Stimulated activated CD8-positive, alpha-beta memory T cell treated with anti-CD3 and anti-CD28 coated beads, Interleukin-12 subunit alpha, Interleukin-12 subunit beta, amount 100 ng/mL, for 4 hours (primary cell): ENCODE measurements at regions not wholly inside any gene's neighbourhood (a gene's known extent, or its start where the extent isn't known, plus 50 kb on each side); places are given as distances from the start of the nearest gene placed in this dataset.

Experiments used
- DNase-seq: peaks from one replicate; pipeline ENCODE4 v3.0.0-alpha.2; 2020; ENCODE audit warnings: low read depth

DNA sequence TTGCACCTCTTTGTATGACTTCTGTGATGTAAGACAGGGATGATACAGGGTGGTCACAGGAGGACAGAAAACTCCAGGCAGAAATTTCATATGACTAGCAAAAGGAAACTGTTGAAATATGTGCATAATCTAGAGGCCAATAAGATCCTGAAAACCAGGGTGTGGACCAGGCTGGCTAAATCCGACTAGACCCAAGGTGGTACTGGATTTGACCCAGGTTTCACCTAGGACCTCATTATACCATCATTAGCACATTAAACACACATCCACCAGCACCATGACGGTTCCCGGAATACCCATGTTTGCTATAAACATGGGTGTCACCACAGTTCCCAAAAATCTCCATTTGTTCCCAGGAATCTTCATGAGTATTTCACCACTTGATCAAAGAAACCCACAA, 517.1 kb downstream of the ZNF608 start:
- DNase-seq: no peak

DNA sequence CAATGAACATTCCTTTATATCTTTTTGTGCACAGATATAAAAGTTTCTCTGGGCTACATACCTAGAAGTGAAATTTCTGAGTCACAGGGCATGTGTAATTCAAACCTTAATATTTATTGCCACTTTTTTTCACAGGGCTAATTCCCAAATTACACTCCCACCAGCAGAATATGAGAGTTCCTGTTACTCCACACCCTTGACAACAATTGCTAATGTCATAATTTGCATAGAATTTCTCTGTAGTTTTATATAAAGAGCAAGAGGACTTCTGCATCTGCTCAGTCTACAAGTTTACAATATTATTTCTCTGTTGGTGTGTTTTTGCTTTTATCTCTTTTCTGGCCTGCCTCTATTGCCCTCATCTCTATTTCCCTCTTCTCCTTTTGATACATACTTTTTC, 518.5 kb downstream of the ZNF608 start:
- DNase-seq: no peak

DNA sequence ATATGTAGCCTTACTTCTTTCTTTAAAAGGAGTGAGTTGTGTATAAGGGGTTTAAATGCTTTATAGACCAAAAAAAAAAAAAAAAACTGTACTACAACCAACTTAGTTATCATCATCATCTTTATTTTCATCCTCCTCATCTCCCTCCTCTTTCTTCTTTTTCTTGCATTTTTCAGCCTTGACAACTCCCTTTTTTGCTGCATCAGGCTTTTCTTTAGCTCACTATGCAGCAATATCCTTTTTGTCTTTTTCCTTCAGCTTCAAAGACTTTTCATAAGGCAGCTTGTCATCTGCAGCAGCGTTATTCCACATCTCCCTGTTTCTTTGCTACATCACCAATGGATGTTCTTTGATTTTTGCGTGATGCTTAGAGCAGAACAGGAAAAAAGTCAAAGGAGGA, 526.0 kb downstream of the ZNF608 start:
- DNase-seq: no peak

DNA sequence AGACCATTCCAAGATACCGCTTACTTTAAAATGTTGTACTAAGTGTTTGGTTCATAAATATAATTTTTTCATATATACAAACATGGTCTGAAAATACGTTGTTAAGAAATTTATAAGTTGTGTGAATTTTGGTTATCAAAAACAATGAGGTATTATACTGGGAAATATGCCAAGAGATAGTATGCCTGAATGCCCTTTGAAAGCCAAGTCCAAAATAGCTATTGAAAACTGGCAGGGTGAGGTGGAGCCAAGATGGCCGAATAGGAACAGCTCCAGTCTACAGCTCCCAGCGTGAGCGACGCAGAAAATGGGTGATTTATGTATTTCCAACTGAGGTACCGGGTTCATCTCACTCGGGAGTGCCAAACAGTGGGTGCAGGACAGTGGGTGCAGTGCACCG, 533.5 kb downstream of the ZNF608 start:
- DNase-seq: no peak

DNA sequence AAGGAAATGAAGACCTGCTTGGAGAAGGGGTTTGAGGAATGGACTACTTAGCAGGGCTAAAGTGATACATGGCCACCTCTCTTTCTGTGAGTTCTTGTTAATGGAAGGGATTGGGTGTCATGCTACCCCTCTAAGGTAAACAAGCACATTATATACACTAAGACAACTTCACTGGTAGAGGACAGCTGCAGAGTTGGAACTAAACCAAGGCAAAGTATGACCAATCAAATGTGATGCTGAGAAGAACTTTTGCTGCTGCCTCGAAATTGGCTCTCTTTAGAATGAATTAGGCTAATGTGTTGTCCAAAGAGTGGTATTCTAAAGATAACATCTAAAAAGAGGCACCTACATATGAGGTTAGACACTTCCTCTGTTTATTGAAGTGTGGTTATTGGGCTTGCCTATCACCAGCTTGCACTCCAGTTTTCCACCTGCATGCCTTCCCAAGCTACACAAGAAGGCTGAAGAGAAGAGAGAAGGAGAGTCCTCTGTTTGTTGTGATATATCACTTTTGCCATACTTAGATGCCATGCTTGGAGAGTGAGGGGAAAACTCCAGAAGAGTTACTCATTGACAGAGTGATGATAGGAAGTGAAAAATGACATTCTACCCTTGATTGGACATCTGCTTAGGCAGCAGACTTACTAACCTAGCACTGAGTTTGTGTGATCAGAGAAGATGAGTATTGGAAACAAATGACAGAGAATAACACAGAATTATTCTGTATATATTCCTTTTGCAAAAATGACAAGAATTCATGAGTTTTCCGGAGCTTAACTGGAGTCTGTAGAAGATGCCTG, 536.1 kb downstream of the ZNF608 start:
- no peak for DNase-seq

DNA sequence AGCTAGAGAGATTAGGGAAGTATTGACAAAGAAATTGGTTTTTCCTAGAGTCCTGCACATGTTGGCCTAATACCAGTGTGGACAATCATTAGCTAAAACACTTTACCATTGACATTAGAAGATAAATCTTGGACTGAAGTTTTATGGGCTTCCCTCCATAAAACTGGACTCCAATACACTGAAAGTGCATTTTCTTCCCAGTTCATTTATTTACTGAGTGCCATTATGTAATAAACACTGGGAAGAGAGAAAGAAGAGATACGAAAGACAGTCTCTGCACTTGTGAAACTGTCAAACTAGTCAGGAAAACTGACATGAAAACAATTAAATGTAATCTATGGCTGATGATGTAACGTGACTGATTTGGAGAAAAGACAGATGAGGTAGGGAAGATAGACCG, 539.3 kb downstream of the ZNF608 start:
- no peak for DNase-seq

DNA sequence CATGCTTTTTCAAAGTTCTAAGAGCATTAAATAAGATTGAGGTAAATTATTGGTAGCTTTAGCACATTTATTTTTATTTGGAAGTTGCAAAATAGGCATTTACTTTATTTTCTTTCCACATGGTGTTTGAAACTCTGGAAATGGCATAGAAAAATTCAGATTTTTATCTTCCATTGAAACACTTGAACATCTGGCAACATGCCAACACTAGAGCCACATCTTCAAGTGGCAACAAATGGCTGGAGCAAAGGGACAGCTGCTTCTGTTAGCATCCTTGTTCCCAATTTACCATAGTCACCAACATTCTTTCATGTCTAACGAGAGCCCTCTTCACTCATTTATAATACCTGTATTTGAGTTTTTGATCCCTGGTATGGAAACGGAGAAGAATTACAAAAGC, 539.9 kb downstream of the ZNF608 start:
- DNase-seq: no peak

DNA sequence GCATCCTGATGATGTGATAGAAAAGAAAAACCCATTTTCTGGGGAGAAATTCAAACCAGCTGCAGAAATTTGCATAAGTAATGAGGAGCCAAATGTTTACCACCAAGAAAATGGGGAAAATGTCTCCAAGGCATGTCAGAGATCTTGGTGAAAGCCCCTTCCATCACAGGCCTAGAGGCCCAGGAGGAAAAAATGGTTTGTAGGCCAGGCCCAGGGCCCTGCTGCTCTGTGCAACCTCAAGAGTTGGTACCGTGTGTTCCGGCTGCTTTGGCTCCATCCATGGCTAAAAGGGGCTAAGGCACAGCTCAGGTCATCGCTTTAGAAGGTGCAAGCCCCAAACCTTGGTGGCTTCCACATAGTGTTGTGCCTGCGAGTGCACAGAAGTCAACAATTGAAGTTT, 543.1 kb downstream of the ZNF608 start:
- DNase-seq: no peak

DNA sequence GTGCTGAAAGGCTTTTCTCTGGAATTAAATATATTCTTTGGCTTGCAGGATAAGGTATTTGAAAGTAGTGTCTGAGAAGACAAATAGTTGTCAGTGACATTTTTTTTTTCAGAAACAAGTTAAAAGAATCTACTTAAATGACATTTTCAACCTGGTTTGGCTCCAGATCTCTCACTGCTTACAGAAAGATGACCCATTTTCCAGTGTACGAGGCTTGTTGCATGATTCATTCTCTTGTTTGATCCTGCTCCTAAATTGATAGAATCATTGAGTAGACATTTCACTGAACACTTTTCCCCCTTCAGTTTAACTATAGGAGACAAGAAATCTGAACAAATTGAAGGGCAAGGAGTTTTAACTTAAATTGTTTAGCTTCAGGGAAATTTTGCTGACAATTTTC, 546.1 kb downstream of the ZNF608 start:
- no peak for DNase-seq

DNA sequence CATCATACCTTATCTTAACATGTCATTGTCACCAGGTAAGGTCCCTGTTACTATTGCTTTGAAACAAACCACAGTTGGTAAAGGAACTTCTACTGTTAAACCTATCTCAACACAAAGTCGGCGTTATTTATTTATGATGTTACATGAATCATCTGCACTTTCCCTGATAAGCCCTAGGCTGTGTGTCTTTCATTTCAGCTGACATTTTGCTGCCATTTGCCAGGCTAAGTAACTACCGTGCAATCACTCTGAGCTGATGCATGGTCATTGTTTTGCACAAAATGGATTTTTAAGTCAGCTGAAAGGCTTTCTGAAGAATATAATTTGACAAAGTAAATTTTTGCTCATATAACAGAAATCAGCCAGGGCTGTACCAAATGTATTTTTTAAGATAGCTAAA, 546.5 kb downstream of the ZNF608 start:
- no peak for DNase-seq

DNA sequence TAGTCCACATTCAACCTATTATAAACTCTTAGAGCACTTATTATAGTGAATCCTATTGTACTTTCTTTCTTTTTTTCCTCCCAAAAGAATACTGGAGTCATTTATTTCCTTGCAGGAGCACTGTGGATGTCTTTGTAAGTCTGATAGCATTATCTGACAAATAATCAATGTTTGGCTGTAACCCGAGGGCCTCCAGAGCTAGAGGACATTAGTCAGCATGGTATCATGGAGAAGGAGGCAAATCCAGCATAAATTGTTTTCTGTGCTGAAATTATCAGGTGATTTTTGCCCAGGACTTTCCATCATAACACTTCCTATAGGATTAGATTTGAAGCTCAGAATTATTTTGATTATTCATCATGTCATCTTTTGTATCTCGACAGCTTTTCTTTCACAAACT, 551.0 kb downstream of the ZNF608 start:
- DNase-seq: no peak

DNA sequence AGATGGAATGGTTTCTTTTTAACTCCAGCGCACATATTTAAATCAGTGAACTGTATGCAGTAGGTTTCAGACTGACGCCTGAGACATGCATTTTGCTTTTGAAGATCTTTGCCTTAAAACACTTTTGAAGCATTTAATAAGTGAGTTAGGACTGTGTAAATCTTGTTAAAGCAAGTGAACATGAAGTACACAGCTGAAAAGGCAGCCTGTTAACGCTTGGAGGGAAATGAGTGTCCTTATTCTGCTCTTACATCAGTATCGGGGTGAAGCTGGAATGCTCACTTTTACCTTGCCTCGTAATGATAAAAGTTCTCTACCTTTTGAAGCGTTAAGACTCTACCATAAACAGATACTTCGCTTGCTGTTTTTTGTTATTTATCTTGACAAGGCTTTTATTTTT, 552.2 kb downstream of the ZNF608 start:
- no peak for DNase-seq

DNA sequence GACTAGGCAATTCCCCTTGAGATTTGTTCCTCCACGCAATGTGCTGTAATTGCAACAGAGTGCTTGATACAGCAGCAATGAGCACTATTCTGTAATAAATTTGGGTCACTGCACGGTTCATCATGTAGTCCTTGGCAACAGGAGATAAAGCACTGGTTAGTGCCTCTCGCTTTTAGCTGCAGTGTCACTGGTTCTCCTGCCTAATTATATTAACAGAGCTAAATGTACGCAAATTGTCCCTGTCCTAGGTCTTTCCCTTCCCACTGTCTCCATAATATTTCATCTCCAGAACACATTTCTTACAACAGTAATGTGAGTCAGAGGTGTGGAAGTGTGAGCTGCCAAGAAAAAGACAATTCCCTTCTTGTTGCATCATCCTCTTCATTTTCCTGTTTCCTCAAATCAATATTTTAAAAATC, 553.1 kb downstream of the ZNF608 start:
- DNase-seq: no peak

DNA sequence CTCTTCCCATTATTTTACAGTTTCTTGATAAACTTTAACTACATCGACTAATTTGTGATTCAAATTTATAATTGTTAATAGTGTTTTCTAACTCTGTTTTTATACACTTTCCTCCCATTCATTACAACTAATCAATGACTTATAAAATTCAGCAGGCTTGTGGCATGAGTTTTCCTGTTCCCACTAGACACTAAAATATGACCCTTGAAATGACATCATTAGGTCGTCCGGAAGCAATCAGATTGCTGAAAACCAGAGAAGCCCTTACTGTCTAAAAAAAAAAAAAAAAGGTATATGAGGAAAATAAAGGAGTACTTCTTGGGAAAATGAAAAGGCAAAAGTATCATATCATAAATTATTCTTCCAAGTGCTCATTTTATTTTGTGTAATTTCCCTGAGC, 553.7 kb downstream of the ZNF608 start:
- no peak for DNase-seq

DNA sequence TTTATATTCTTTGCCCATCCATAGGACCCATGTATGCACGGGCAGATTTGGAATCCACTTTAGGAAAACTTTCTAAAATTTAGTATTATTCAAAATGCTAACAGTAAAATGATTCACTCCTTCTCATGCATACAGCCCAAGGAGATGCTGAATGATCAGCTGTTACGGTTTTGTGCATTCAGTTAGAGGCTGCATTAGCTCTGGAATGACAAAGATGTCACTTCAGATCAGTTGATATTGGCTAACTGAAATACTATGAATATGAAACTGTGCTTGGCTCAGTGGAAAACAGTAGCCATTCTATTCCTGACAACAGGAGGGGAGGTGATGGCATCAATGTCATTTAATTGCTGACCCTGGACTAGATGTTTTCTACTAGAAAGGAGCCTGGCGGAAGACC, 560.7 kb downstream of the ZNF608 start:
- DNase-seq: no peak

DNA sequence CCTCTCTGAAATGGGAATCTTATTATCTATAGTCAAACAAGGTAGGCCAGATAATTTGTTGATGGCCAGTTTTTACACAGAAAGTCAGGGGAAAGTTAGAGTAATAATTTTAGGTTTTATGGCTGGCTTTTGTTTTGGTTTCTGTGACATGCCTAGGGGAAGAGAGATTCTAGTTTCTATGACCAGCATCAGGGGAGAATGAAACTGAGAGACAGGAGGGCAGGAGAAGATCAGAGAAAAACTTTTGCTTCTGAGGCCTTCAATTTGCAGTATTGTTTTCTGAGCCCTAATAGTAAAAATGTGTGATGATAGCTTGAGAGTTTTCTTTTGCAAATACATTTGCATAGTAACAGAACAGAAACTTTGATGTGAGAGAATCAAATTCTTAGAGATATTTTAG, 564.3 kb downstream of the ZNF608 start:
- no peak for DNase-seq

DNA sequence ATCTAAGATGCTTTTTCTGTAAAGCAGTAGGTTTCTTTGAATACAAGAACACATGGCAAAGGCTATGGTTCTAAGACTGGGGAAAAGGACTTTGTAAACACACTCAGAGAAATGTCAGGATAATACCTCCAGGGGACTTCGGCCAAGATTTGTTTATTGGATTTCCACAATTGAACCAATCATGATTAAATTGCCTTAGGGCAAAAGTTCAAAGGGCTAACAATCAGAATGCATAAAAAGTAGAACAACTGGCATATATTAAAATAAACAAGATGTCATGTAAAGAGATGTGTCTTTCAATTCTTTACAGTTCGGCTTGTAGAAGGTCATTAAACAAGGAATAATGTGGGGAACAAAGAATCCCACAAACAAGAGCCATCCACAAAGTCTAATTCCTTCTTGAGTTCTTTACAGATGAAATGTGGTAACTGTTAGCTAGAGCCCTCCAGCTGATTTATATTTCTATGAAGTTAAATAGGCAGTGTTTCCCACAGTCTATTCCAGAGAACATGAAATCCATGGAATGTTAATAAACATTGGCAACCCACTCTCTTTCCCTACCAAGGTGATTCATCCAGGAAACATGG, 565.5 kb downstream of the ZNF608 start:
- no peak for DNase-seq

DNA sequence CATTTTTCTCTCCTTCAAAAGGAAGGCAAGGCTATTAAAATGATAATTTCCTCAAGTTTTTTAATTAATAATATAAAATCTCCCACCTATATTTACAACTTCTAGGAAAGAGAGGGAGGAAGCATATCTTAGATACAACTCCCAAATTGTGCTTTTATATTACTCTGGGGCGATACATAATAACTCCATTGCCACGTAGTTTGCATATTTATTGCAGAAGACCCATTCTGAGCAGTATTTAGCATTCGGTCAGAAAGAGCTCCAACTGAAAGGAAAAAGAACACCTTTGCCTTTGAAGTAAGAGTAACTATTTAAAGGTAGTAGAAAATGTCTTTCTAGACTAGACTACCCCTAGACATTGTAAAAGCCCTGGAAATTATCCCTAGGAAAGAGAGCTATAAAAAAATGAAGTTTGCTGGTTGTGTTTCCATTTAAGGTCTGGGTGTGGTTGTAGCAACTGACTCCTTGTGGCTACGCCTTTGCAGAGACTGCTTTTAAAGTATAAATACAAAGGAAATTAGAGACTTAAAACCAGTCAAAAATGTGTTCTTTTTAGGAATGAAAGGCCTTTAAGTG, 566.1 kb downstream of the ZNF608 start:
- DNase-seq: no peak

DNA sequence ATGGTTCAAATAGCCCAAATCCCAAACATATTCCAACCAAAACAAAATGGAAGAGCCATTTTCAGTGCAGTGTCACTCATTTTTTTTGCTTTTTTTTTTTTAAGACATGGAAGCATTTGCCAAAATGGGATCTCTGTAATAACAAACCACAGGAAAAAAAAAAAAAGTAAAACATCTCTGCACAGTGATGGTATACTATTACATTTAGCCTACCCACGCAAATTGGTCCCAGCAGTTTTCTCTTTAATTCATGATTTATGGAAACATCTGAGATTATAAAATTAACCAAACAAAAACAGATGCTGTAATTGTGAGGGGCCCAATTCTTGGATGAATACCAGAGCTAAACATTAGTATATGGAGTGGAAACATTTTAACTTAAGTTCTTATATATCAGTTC, 566.6 kb downstream of the ZNF608 start:
- DNase-seq: no peak

DNA sequence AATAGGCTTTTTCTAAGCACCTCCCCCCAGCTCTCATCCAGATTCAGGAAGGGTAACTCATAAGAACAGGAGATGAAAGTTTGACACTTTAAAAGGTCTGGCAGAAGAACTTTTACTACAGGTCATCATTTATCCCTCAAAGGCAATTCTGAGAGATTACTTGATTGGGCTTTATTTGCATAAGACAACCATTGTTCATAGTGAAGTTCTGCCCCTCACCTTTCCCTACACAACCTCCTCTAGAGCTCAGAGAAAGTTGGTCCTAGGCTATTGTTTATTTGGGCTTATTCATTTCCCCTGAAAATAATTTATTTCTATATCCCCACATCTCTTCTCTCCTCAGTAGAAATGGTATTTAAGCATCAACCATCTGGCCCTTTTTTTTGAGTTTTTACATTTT, 568.4 kb downstream of the ZNF608 start:
- DNase-seq: no peak

DNA sequence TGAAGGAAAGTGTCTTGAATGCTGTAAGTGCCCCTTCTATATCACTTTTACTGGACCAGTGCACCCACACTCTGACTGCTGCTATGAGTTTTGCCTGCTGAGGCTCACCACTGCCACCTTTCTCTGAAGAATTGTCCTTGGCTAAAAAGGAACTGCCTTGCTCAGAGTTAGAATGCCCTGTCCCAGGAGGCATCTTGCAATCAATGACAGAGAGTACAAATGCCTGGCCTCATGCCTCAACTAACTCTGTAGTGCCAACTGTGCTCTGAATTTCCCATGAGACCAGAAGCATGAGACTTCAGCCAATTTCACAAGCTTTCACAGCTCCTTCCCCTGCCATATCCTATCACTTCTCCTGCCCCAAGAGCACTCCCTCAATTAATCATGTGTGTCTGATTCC, 569.7 kb downstream of the ZNF608 start:
- no peak for DNase-seq

DNA sequence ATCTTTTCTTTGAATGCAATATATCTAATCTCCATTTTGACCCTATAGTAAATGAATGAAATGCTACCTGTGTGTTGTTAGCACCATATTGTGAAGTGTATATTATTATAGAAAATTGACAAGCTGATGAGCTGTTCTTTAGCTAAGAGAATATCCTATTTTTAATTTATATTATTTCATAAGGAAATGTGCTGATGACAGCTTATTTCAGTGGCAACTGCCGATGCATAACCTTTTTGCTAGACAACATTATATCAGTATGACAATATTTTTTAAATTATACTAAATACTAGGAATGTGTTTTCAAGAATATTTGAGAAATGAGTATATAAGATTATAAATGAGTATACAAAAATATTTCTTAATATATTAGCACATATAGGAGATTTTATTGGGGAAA, 573.1 kb downstream of the ZNF608 start:
- no peak for DNase-seq

DNA sequence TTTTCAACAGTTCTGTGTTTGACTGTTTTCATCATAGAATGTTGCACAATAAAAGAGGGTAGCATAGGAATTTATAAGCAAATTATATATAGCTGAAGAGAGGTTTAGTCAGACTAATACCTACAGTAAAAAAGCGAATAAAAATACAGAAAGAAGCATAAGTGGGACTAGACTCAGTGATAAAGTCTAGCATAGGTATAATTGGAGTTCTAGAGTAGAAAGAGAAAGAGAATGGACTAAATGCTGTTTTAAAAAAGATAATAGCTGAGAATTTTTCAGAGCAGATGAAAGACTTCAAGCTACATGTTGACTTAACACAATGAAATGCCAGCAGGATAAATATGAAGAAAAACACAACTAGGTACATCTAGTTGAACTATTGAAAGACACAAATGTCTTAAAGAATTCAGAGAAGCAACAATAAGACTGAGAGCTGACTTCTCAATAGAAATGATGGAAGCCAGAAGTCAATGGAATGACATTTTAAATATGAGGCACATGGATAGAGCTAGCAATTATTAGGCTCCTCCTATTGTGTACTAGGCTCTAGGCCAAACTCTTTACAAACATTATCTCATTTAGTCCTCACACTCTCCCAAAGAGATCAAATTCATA, 573.9 kb downstream of the ZNF608 start:
- no peak for DNase-seq
